Keratinocyte (primary cell): ENCODE measurements at regions not wholly inside any gene's neighbourhood (a gene's known extent, or its start where the extent isn't known, plus 50 kb on each side); places are given as distances from the start of the nearest gene placed in this dataset.

Experiments used
- DNase-seq: peaks from one replicate; pipeline ENCODE4 v3.0.0-alpha.2; 2011; ENCODE audit warnings: low read depth, missing footprints, low spot score
- FAIRE-seq: peaks from 2 replicates; lab custom pipeline; 2011; peaks lifted over from hg19 to GRCh38; lab: Jason Lieb, UNC
- H2AFZ ChIP-seq: 2 replicates; pipeline ENCODE4 v1.6.0; 2012; ENCODE audit warnings: low read length, control low read depth, inconsistent platforms; ENCODE audit not compliant: control insufficient read depth
- H3K27ac ChIP-seq: 2 replicates; pipeline ENCODE4 v1.5.1; 2011; ENCODE audit warnings: low read length; ENCODE audit not compliant: control insufficient read depth, insufficient read depth
- H3K27me3 ChIP-seq: 3 replicates; pipeline ENCODE4 v1.6.0; 2011; ENCODE audit warnings: low read length; ENCODE audit not compliant: control insufficient read depth, insufficient read depth; ENCODE audit errors: extremely low read depth
- H3K36me3 ChIP-seq, 2 experiments: 2 replicates in 1 of 2; 3 replicates in 1 of 2; pipeline ENCODE4 v1.5.1; 2011; ENCODE audit warnings: low read length in 2 of 2, mild to moderate bottlenecking in 1 of 2; ENCODE audit not compliant: control insufficient read depth in 2 of 2, insufficient read depth in 2 of 2; ENCODE audit errors: extremely low read depth in 1 of 2
- H3K4me1 ChIP-seq: 3 replicates; pipeline ENCODE4 v1.5.1; 2011; ENCODE audit warnings: low read length; ENCODE audit not compliant: control insufficient read depth, insufficient read depth; ENCODE audit errors: extremely low read depth
- H3K4me2 ChIP-seq: 3 replicates; pipeline ENCODE4 v1.6.0; 2011; ENCODE audit warnings: low read depth, low read length; ENCODE audit not compliant: control insufficient read depth, insufficient read depth; ENCODE audit errors: extremely low read depth
- H3K4me3 ChIP-seq, 3 experiments: fragments of 200-600 bp in 1 of 3; sonication (generic) in 1 of 3; 2 replicates in 2 of 3; 3 replicates in 1 of 3; pipeline ENCODE4 v1.5.1; 2011 to 2016; ENCODE audit warnings: low read length in 3 of 3, mild to moderate bottlenecking in 3 of 3, control low read depth in 2 of 3, inconsistent platforms in 1 of 3, low read depth in 1 of 3, mixed read lengths in 1 of 3, mixed run types in 1 of 3, moderate library complexity in 1 of 3; ENCODE audit not compliant: control insufficient read depth in 2 of 3, insufficient read depth in 2 of 3; ENCODE audit errors: extremely low read depth in 1 of 3
- H3K79me2 ChIP-seq: 2 replicates; pipeline ENCODE4 v1.6.0; 2012; ENCODE audit warnings: low read length; ENCODE audit not compliant: control insufficient read depth, insufficient read depth
- H3K9ac ChIP-seq: 3 replicates; pipeline ENCODE4 v1.6.0; 2011; ENCODE audit warnings: low read length; ENCODE audit not compliant: control insufficient read depth, insufficient read depth; ENCODE audit errors: extremely low read depth
- H3K9me1 ChIP-seq: 3 replicates; pipeline ENCODE4 v1.6.0; 2011; ENCODE audit warnings: low read length; ENCODE audit not compliant: control insufficient read depth, insufficient read depth; ENCODE audit errors: extremely low read depth
- H3K9me3 ChIP-seq: 2 replicates; pipeline ENCODE4 v1.5.1; 2012; ENCODE audit warnings: low read depth, low read length; ENCODE audit not compliant: control insufficient read depth
- H4K20me1 ChIP-seq: 3 replicates; pipeline ENCODE4 v1.6.0; 2011; ENCODE audit warnings: low read length; ENCODE audit not compliant: control insufficient read depth, insufficient read depth; ENCODE audit errors: extremely low read depth
- EZH2 ChIP-seq: IDR thresholded peaks from one replicate; pipeline ENCODE4 v1.6.1; 2012; ENCODE audit warnings: inconsistent platforms, mild to moderate bottlenecking, low read length, moderate library complexity
- dilution Hi-C: fragments of 300-500 bp; cut with MboI; formaldehyde crosslinking; loops from one replicate; pipeline ENCODE4 v1.7.0; 2020; ENCODE audit warnings: low sequenced_read_pairs; ENCODE audit not compliant: extremely low pct_ligation_motif_present
- TF ChIP-seq, protein P1 (sequence below), 3 experiments: IDR thresholded peaks in 1 of 3; conservative IDR thresholded peaks in 1 of 3; optimal IDR thresholded peaks in 1 of 3; 2 replicates in 2 of 3; 3 replicates in 1 of 3; pipeline versions ENCODE3 to v1.5.1; 2011; ENCODE audit warnings: low read length in 3 of 3, mild to moderate bottlenecking in 3 of 3, moderate library complexity in 2 of 3, control low read depth in 1 of 3, inconsistent platforms in 1 of 3; ENCODE audit not compliant: insufficient read depth in 2 of 3; ENCODE audit errors: extremely low read depth in 1 of 3

DNA sequence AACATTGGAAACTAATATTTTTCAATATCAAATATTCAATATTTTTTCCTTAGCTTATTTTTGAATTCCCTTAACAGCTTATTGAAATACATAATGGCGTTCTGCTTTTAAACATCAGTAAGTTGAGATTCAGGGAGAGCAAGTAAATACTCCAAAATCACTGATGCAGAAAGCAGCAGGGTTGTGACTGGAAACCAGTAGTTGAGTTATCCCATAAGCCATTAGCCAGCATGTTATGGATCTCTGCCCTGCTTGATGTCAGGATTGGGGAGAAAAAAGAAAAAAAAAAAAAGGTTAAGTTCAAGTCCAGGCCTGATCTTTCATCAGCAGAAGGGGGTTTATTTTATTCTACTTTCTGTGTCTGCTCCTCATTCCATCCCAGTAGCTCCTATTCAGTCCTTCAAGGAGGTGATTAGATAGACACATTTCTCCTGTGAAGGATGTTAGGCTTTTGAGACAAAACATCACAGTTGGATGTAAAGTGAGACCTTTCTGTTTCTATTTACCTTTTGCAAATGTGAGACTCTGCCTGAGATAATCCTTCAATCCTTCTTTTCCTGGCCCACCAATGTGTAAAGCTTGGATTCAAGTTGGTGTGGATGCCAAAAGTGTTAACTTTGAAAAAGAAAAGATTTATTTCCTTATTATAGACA, 110.9 kb upstream of the HDAC9 start:
- Histone ChIP-seq H2AFZ (no peak overlapping the region), H3K27ac (no peak overlapping the region), H3K4me2 (no peak overlapping the region), H3K9me1 (no peaks in the 10 kb centered on the region), H3K4me3 (no peak overlapping the region), H4K20me1 (no peaks in the 10 kb centered on the region), H3K4me1 (no peaks in the 10 kb centered on the region), H3K27me3 (no peaks in the 10 kb centered on the region), H3K9me3 (no peaks in the 10 kb centered on the region), H3K79me2 (no peaks in the 10 kb centered on the region), H3K9ac (no peak overlapping the region), H3K36me3 (no peaks in the 10 kb centered on the region)
- FAIRE-seq (no peak), DNase-seq (no peak)
- dilution Hi-C loops, result no loop called here
- TF ChIP-seq EZH2, result no peak
- TF ChIP-seq, protein P1, sequence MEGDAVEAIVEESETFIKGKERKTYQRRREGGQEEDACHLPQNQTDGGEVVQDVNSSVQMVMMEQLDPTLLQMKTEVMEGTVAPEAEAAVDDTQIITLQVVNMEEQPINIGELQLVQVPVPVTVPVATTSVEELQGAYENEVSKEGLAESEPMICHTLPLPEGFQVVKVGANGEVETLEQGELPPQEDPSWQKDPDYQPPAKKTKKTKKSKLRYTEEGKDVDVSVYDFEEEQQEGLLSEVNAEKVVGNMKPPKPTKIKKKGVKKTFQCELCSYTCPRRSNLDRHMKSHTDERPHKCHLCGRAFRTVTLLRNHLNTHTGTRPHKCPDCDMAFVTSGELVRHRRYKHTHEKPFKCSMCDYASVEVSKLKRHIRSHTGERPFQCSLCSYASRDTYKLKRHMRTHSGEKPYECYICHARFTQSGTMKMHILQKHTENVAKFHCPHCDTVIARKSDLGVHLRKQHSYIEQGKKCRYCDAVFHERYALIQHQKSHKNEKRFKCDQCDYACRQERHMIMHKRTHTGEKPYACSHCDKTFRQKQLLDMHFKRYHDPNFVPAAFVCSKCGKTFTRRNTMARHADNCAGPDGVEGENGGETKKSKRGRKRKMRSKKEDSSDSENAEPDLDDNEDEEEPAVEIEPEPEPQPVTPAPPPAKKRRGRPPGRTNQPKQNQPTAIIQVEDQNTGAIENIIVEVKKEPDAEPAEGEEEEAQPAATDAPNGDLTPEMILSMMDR (optimal IDR thresholded peaks at IDR 0.05 in 1 of 3, IDR thresholded peaks at IDR 0.05 in 1 of 3, conservative IDR thresholded peaks at IDR 0.05 in 1 of 3; ENCODE audit: extremely low read depth in 1 of 3, insufficient read depth in 2 of 3, low read length in 3 of 3), result no peak

DNA sequence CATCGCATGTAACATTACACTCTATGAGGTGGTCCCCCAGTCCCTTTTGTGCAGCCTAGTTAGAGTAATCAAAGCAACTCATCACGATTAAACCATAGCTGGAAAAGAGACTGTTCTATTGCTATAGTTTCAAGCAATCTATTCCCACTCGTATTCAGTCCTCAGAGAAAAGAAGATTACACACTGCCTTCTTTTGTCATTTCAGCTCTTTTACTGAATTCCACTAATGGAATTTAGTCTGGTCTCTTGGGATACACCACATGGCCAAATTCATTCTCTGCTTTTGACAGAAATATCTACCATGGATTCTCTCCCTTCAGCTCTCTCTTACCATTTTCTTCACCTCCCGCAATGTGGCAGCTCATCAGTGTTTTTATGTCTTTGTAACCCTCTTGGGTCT, 108.9 kb upstream of the HDAC9 start:
- FAIRE-seq (no peak), DNase-seq (no peak)
- Histone ChIP-seq H3K9ac (no peak overlapping the region), H3K9me1 (no peaks in the 10 kb centered on the region), H3K4me3 (no peak overlapping the region), H3K36me3 (no peaks in the 10 kb centered on the region), H3K9me3 (no peaks in the 10 kb centered on the region), H3K4me2 (no peak overlapping the region), H3K27me3 (no peaks in the 10 kb centered on the region), H4K20me1 (no peaks in the 10 kb centered on the region), H3K79me2 (no peaks in the 10 kb centered on the region), H3K27ac (no peak overlapping the region), H2AFZ (no peak overlapping the region), H3K4me1 (no peaks in the 10 kb centered on the region)
- TF ChIP-seq, protein P1 (optimal IDR thresholded peaks at IDR 0.05 in 1 of 3, IDR thresholded peaks at IDR 0.05 in 1 of 3, conservative IDR thresholded peaks at IDR 0.05 in 1 of 3; ENCODE audit: extremely low read depth in 1 of 3, insufficient read depth in 2 of 3, low read length in 3 of 3), result no peak
- TF ChIP-seq EZH2, result no peak
- dilution Hi-C loops, result no loop called here
